Lower lobe of right lung (tissue), 2 donors: ENCODE measurements at regions not wholly inside any gene's neighbourhood (a gene's known extent, or its start where the extent isn't known, plus 50 kb on each side); places are given as distances from the start of the nearest gene placed in this dataset.

ENCODE experiments used
- ATAC-seq, 2 donors: fragments of 200-7000 bp; cut with Tn5 transposase; one replicate each; pipeline ENCODE4 v1.9.1; 2020 to 2022; ENCODE audit warnings: mild to moderate bottlenecking in 2 of 2, moderate library complexity in 2 of 2
- DNase-seq: peaks from one replicate; pipeline ENCODE4 v3.0.0-alpha.2; 2020
- H3K27ac ChIP-seq: fragments of 200-600 bp; one replicate; pipeline ENCODE4 v1.8.0; 2022
- H3K27me3 ChIP-seq: fragments of 200-600 bp; one replicate; pipeline ENCODE4 v1.8.0; 2022; ENCODE audit warnings: low read depth
- H3K36me3 ChIP-seq: fragments of 200-600 bp; one replicate; pipeline ENCODE4 v1.8.0; 2022; ENCODE audit warnings: mild to moderate bottlenecking
- H3K4me1 ChIP-seq: fragments of 200-600 bp; one replicate; pipeline ENCODE4 v1.8.0; 2022
- H3K4me3 ChIP-seq: fragments of 200-600 bp; one replicate; pipeline ENCODE4 v1.8.0; 2022; ENCODE audit warnings: mild to moderate bottlenecking
- H3K9me3 ChIP-seq: fragments of 200-600 bp; one replicate; pipeline ENCODE4 v1.8.0; 2022
- intact Hi-C: fragments of 100-400 bp; cut with DNase I; formaldehyde crosslinking; loops from one replicate; pipeline ENCODE4 v1.11.0; 2022
- TF ChIP-seq, protein P1 (sequence below): fragments of 200-600 bp; IDR thresholded peaks from one replicate; pipeline ENCODE4 v1.8.0; 2022; ENCODE audit warnings: antibody characterized with exemption, mild to moderate bottlenecking
- donor health status: DM: no; HTN: yes; CAD: no; lungs with severe emphysema.

DNA sequence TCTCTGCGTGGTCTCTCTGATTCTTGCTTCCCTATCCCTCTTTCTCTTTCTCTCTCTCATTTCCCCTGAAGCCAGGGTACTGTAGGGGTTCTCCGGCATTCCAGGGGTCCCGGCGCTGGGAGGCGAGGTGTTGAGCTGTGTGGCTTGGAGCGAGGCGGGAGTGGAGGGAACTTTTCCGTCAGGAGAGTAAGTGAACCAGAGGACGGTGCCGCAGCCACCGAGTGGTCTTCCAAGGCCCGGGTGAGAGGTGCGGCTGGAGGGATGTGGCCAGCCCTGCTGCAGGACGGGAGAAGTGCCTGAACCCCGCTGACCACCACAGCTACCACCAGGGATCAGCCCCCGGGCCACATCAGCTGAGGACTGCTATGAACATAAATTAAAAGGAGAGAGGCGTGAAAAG lies 68.2 kb upstream of the FAM181A start:
- TF ChIP-seq, protein P1, sequence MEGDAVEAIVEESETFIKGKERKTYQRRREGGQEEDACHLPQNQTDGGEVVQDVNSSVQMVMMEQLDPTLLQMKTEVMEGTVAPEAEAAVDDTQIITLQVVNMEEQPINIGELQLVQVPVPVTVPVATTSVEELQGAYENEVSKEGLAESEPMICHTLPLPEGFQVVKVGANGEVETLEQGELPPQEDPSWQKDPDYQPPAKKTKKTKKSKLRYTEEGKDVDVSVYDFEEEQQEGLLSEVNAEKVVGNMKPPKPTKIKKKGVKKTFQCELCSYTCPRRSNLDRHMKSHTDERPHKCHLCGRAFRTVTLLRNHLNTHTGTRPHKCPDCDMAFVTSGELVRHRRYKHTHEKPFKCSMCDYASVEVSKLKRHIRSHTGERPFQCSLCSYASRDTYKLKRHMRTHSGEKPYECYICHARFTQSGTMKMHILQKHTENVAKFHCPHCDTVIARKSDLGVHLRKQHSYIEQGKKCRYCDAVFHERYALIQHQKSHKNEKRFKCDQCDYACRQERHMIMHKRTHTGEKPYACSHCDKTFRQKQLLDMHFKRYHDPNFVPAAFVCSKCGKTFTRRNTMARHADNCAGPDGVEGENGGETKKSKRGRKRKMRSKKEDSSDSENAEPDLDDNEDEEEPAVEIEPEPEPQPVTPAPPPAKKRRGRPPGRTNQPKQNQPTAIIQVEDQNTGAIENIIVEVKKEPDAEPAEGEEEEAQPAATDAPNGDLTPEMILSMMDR = no peak

DNA sequence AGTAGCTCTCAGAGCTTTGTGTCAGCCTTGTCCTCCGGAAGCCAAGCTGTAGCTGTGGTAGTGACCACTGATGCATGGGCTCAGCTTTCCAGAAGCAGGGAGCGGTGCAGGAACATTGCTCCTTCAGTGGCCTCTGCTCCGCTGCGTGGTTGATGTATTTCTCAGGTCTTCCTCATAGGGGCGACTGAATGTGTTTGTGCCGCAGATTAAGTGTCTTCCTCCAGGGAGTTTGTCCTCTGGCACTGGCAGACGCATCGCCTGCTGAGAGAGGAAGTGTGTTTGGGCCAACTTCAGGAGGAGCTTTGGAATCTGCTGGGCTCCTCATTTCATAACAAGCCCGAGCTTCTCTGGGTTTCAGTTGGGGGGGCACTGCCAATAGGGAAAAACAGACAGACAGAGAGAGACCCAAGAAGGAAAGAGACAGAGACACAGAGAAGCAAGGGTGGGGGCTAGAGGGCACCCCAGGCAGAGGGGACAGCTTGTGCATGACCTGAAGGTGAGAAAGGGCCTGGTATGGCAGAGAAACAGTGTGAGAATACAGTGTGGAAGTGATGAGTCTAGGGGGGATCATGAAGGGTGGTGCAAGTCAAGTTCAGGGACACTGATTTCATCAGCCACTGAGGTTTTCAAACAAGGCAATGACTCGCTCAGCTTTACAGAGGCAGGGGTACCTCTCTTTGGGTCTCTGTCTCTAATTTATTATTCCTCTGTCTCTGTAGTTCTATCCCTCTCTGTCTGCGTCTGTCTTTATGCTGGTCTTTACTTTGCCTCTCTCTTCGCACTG lies 69.4 kb upstream of the PRIMA1 start:
- ATAC-seq = no peak
- DNase-seq = no peak
- H3K27me3 ChIP-seq = peaks cover 10% of the 10 kb centered on the region
- H3K4me3 ChIP-seq = no peak overlapping the region
- TF ChIP-seq, protein P1 = no peak
- H3K4me1 ChIP-seq = no peaks in the 10 kb centered on the region
- H3K27ac ChIP-seq = no peak overlapping the region
- no peaks in the 10 kb centered on the region for H3K36me3 ChIP-seq
- H3K9me3 ChIP-seq = no peaks in the 10 kb centered on the region
- intact Hi-C loops = no loop called here

More for the DNA sequence above, 68.2 kb upstream of the FAM181A start:
- H3K36me3 ChIP-seq = no peaks in the 10 kb centered on the region
- H3K4me1 ChIP-seq = no peaks in the 10 kb centered on the region
- no peaks in the 10 kb centered on the region for H3K9me3 ChIP-seq
- no peak overlapping the region for H3K27ac ChIP-seq
- intact Hi-C loops = no loop called here
- H3K27me3 ChIP-seq = peaks cover 10% of the 10 kb centered on the region
- no peak overlapping the region for H3K4me3 ChIP-seq
- no peak for DNase-seq
- ATAC-seq = no peak

DNA sequence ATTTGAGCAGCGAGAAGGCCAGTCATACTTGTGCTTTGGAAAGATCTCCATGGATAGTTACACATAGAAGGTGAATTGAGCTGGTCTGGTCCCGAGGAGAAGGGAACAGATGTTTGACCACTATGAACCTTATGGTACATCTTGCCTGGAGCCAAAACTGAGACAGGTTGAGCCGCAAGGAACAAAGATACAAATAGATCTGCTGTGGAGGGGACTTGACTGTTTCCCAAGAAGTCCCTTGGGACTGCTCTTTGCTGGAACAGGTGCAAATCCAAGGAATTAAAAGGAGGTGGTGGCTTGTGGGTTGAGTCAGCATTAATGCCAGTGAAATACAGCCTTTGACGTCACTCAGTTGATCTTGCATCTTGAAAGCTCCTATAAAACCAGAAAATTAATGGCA lies 68.8 kb upstream of the PRIMA1 start:
- DNase-seq (no peak), ATAC-seq (no peak)
- intact Hi-C loops = no loop called here
- Histone ChIP-seq H3K9me3 (no peaks in the 10 kb centered on the region), H3K36me3 (no peaks in the 10 kb centered on the region), H3K27me3 (peaks cover 10% of the 10 kb centered on the region), H3K4me3 (no peak overlapping the region), H3K4me1 (no peaks in the 10 kb centered on the region), H3K27ac (no peak overlapping the region)
- TF ChIP-seq, protein P1 = no peak

DNA sequence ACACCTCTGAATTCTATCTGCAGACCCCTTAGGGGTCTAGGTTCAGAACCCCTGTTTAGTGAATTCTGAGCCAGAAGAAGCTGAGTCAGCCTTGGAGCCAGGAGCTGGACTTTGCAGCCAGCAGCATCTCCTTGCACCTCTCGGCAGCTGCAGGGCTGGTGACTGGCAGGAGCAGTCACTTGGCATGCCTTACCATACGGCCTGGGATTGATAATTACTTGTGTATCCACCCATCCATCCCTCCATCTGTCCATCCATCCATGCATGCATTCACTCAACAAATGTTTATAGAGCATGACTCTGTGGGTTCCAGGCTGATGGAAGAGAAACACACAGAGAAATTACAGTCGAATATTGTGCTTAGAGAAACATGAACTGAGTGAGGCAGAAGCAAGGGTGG lies 67.5 kb upstream of the PRIMA1 start:
- intact Hi-C loops = no loop called here

DNA sequence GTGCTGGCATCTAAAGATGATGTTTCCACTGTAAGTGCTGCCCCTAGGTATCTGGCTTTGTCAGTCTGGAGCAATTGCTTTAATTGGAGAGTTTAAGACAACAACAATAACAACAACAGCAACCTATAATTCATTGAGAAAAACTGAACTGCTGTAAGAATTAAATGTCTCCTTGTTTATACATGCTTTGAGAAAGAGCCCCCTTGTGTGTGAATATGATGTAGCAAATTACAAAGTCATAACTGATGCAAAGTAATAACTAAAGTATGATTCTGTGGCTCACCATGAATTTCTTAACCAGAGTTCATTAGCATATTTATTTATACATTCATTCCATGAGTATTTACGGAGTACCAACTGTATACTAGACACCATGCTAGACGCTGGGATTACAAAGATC lies 59.2 kb upstream of the PRIMA1 start:
- intact Hi-C loops = no loop called here
- ATAC-seq (no peak), DNase-seq (no peak)
- Histone ChIP-seq H3K4me3 (no peak overlapping the region), H3K36me3 (no peaks in the 10 kb centered on the region), H3K9me3 (no peaks in the 10 kb centered on the region), H3K27ac (no peak overlapping the region), H3K4me1 (no peaks in the 10 kb centered on the region), H3K27me3 (peaks cover 4% of the 10 kb centered on the region)
- TF ChIP-seq, protein P1 = no peak

More for the DNA sequence above, 67.5 kb upstream of the PRIMA1 start:
- no peaks in the 10 kb centered on the region for H3K36me3 ChIP-seq
- no peaks in the 10 kb centered on the region for H3K9me3 ChIP-seq
- no peak for DNase-seq
- H3K27ac ChIP-seq = no peak overlapping the region
- no peak overlapping the region for H3K4me3 ChIP-seq
- no peaks in the 10 kb centered on the region for H3K4me1 ChIP-seq
- H3K27me3 ChIP-seq = peaks cover 4% of the 10 kb centered on the region
- TF ChIP-seq, protein P1 = no peak
- ATAC-seq = no peak
